Transverse colon (tissue), 4 donors: ENCODE measurements at regions not wholly inside any gene's neighbourhood (a gene's known extent, or its start where the extent isn't known, plus 50 kb on each side); places are given as distances from the start of the nearest gene placed in this dataset.

ENCODE experiments used
- DNase-seq: peaks from one replicate; pipeline ENCODE4 v3.0.0-alpha.2; 2019
- H3K27ac ChIP-seq, 4 donors: fragments of 200-600 bp; sonication (generic); 2 replicates each; pipeline ENCODE4 v1.5.1; 2016 to 2018; ENCODE audit warnings: inconsistent platforms in 4 of 4
- H3K27me3 ChIP-seq: fragments of 200-600 bp; sonication (generic); 2 replicates; pipeline ENCODE4 v1.5.1; 2017; ENCODE audit warnings: inconsistent platforms
- H3K36me3 ChIP-seq, 4 donors: fragments of 200-600 bp; sonication (generic); 2 replicates each; pipeline ENCODE4 v1.5.1; 2017 to 2019; ENCODE audit warnings: inconsistent platforms in 4 of 4
- H3K4me1 ChIP-seq, 4 donors: fragments of 200-600 bp; sonication (generic); 2 replicates each; pipeline ENCODE4 v1.5.1; 2017 to 2020; ENCODE audit warnings: inconsistent platforms in 4 of 4
- H3K4me3 ChIP-seq, 4 donors: fragments of 200-600 bp; sonication (generic); 1 replicate in 1 of 4; 2 replicates in 3 of 4; pipeline versions ENCODE4 v1.5.1 to v1.6.1; 2017 to 2019; ENCODE audit warnings: inconsistent platforms in 4 of 4
- H3K9me3 ChIP-seq, 2 donors: fragments of 200-600 bp; sonication (generic); 2 replicates each; pipeline ENCODE4 v1.5.1; 2017 to 2019; ENCODE audit warnings: inconsistent platforms in 2 of 2
- EP300 ChIP-seq: sonication (generic); formaldehyde crosslinking; IDR thresholded peaks from one replicate; pipeline ENCODE4 v1.6.1; 2017; ENCODE audit warnings: antibody characterized with exemption, low read depth
- POLR2A ChIP-seq: fragments of 450-650 bp; IDR thresholded peaks from one replicate; pipeline ENCODE4 v1.6.1; 2016; ENCODE audit warnings: antibody characterized with exemption, mild to moderate bottlenecking, moderate library complexity
- POLR2AphosphoS5 ChIP-seq, 3 donors: sonication (generic); formaldehyde crosslinking; IDR thresholded peaks; one replicate each; pipeline ENCODE4 v1.6.1; 2016; ENCODE audit warnings: antibody characterized with exemption in 3 of 3
- WGBS, 2 donors: methylation state at CpG; one replicate each; pipeline ENCODE4 v1.1.5; 2018; ENCODE audit warnings: low coverage in 1 of 2; 5-methylcytosine and 5-hydroxymethylcytosine counted together
- in situ Hi-C, 4 donors: fragments of 200-750 bp; cut with MboI; loops; one replicate each; pipeline versions ENCODE4 v1.15.0 to v1.15.1; 2017; ENCODE audit warnings: low sequenced_read_pairs in 3 of 4, low pct_ligation_motif_present in 1 of 4, low pct_unique_long_range_greater_than_20kb in 1 of 4
- intact Hi-C: fragments of 100-400 bp; cut with DNase I; formaldehyde crosslinking; loops from one replicate; pipeline ENCODE4 v1.15.1; 2023; ENCODE audit warnings: low total_unique reads
- TF ChIP-seq, protein P1 (sequence below), 5 experiments: fragments of 200-600 bp in 3 of 5; fragments of 450-650 bp in 2 of 5; sonication (generic) in 3 of 5; IDR thresholded peaks; 1 replicate in 2 of 5; 2 replicates in 3 of 5; pipeline ENCODE4 v1.5.1; 2016 to 2017; ENCODE audit warnings: antibody characterized with exemption in 5 of 5, inconsistent platforms in 3 of 5, mild to moderate bottlenecking in 2 of 5, moderate library complexity in 1 of 5

- intact Hi-C loops (no loop called here), in situ Hi-C loops (no loop called here)
- no peaks in the 10 kb centered on the region for H3K36me3 ChIP-seq
- H3K27me3 ChIP-seq: no peaks in the 10 kb centered on the region
- peaks cover 0 to 8% (median 0%) of the 10 kb centered on the region in 4 donors for H3K4me1 ChIP-seq
- no peak for DNase-seq
- WGBS, 2 donors: 51 to 63% methylated on average over 1 of the region's 1 CpG
- no peaks in the 10 kb centered on the region for H3K9me3 ChIP-seq
- H3K4me3 ChIP-seq: no peak overlapping the region
- TF ChIP-seq, protein P1, sequence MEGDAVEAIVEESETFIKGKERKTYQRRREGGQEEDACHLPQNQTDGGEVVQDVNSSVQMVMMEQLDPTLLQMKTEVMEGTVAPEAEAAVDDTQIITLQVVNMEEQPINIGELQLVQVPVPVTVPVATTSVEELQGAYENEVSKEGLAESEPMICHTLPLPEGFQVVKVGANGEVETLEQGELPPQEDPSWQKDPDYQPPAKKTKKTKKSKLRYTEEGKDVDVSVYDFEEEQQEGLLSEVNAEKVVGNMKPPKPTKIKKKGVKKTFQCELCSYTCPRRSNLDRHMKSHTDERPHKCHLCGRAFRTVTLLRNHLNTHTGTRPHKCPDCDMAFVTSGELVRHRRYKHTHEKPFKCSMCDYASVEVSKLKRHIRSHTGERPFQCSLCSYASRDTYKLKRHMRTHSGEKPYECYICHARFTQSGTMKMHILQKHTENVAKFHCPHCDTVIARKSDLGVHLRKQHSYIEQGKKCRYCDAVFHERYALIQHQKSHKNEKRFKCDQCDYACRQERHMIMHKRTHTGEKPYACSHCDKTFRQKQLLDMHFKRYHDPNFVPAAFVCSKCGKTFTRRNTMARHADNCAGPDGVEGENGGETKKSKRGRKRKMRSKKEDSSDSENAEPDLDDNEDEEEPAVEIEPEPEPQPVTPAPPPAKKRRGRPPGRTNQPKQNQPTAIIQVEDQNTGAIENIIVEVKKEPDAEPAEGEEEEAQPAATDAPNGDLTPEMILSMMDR (IDR thresholded peaks at IDR 0.05): no peak
- TF ChIP-seq POLR2A: no peak
- TF ChIP-seq EP300: no peak
- TF ChIP-seq POLR2AphosphoS5 (IDR thresholded peaks at IDR 0.05): no peak
- no peak overlapping the region for H3K27ac ChIP-seq
Observed at GRCh38 chr11:103733889-103734288, 302.6 kb upstream of the DDI1 start.

DNA sequence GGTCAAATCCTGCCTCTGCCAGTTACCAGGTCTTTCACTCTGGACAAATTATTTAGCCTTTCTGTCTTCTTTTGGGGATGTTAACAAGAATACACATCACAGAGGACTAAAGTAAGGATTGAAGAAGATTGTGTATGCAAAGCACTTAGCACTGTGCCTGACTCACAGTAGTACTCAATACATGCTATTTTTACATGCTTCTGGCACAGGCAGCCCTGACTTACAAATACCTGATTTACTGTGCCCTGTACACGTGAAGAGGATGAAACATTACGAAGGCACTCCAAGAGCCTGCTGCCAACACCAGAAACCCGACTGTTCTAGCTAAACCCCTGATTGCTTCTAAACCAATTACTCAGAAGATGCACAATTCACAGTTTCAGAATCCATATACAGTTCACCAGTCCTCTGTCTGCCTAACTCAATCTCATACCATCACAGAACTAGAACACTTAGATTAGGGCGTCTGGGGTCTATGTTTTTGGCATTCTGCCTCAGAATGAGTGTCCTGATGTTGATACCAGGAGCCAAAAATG lies 300.9 kb upstream of the DDI1 start:
- H3K4me3 ChIP-seq: no peak overlapping the region
- intact Hi-C loops (no loop called here), in situ Hi-C loops (no loop called here)
- no peak for DNase-seq
- peaks cover 0 to 8% (median 0%) of the 10 kb centered on the region in 4 donors for H3K4me1 ChIP-seq
- WGBS, 2 donors: 66 to 67% methylated on average over 1 to 4 of the region's 4 CpGs
- no peaks in the 10 kb centered on the region for H3K36me3 ChIP-seq
- H3K27me3 ChIP-seq: no peaks in the 10 kb centered on the region
- H3K27ac ChIP-seq: no peak overlapping the region
- TF ChIP-seq POLR2AphosphoS5 (IDR thresholded peaks at IDR 0.05) (no peak), EP300 (no peak), POLR2A (no peak)
- TF ChIP-seq, protein P1 (IDR thresholded peaks at IDR 0.05): no peak
- H3K9me3 ChIP-seq: no peaks in the 10 kb centered on the region

- peaks cover 0 to 8% (median 0%) of the 10 kb centered on the region in 4 donors for H3K4me1 ChIP-seq
- no peak for DNase-seq
- intact Hi-C loops: no loop called here
- no peaks in the 10 kb centered on the region for H3K27me3 ChIP-seq
- no peaks in the 10 kb centered on the region for H3K9me3 ChIP-seq
- H3K4me3 ChIP-seq: no peak overlapping the region
- in situ Hi-C loops: no loop called here
- TF ChIP-seq POLR2A (no peak), EP300 (no peak), POLR2AphosphoS5 (IDR thresholded peaks at IDR 0.05) (no peak)
- TF ChIP-seq, protein P1 (IDR thresholded peaks at IDR 0.05): no peak
- no peak overlapping the region for H3K27ac ChIP-seq
- no peaks in the 10 kb centered on the region for H3K36me3 ChIP-seq
- 77 to 89% methylated on average over 4 of the region's 4 CpGs for WGBS, 2 donors
Observed at GRCh38 chr11:103736315-103737036, 300.0 kb upstream of the DDI1 start.

- 66 to 85% methylated on average over 2 to 4 of the region's 4 CpGs for WGBS, 2 donors
- in situ Hi-C loops: no loop called here
Observed at GRCh38 chr11:103737037-103737622, 299.3 kb upstream of the DDI1 start.

More at GRCh38 chr11:103737037-103737622, 299.3 kb upstream of the DDI1 start:
- Histone ChIP-seq H3K9me3 (no peaks in the 10 kb centered on the region), H3K36me3 (no peaks in the 10 kb centered on the region), H3K4me3 (no peak overlapping the region), H3K27ac (no peak overlapping the region), H3K27me3 (no peaks in the 10 kb centered on the region), H3K4me1 (peaks cover 0 to 8% (median 0%) of the 10 kb centered on the region in 4 donors)
- no peak for TF ChIP-seq POLR2A
- no peak for TF ChIP-seq EP300
- TF ChIP-seq POLR2AphosphoS5 (IDR thresholded peaks at IDR 0.05): no peak
- TF ChIP-seq, protein P1 (IDR thresholded peaks at IDR 0.05): no peak
- intact Hi-C loops: no loop called here
- no peak for DNase-seq
